Panc1 (cell line): ENCODE measurements at regions not wholly inside any gene's neighbourhood (a gene's known extent, or its start where the extent isn't known, plus 50 kb on each side); places are given as distances from the start of the nearest gene placed in this dataset.

Experiments used
- ATAC-seq: fragments of 200-7000 bp; cut with Tn5 transposase; 2 replicates; pipeline ENCODE4 v1.9.1; 2020; ENCODE audit warnings: mild to moderate bottlenecking, moderate library complexity
- BruUV-seq: library from RNA; stranded (reverse); fragments of 400-500 nt; replicated peaks from 2 replicates; lab custom pipeline; 2021; lab: Mats Ljungman, UMichigan
- CTCF ChIA-PET: fragments of 300-600 bp; sonication (Branson Sonifier 250); formaldehyde crosslinking; loops from one replicate; lab custom pipeline; 2022; ENCODE audit warnings: antibody characterized with exemption; lab: Charles Lee
- POLR2A ChIA-PET: fragments of 300-600 bp; sonication (Branson Sonifier 250); formaldehyde crosslinking; loops from one replicate; lab custom pipeline; 2022; ENCODE audit warnings: antibody characterized with exemption; lab: Charles Lee
- DNase-seq: peaks from one replicate; pipeline ENCODE4 v3.0.0-alpha.2; 2010; ENCODE audit warnings: low read depth, low spot score
- H3K27ac ChIP-seq: 2 replicates; pipeline ENCODE4 v1.5.1; 2011; ENCODE audit warnings: mild to moderate bottlenecking, low read length, inconsistent platforms
- H3K27me3 ChIP-seq: fragments of 200-500 bp; sonication (Bioruptor generic); 2 replicates; pipeline ENCODE4 v1.6.0; 2014; ENCODE audit warnings: low read length, inconsistent platforms; ENCODE audit not compliant: control insufficient read depth, insufficient read depth
- H3K36me3 ChIP-seq: fragments of 200-500 bp; sonication (Bioruptor generic); 2 replicates; pipeline ENCODE4 v1.5.1; 2014; ENCODE audit warnings: inconsistent platforms, mild to moderate bottlenecking, low read length, moderate library complexity; ENCODE audit not compliant: control insufficient read depth, insufficient read depth
- H3K4me1 ChIP-seq: 2 replicates; pipeline ENCODE4 v1.5.1; 2011; ENCODE audit warnings: inconsistent platforms, mild to moderate bottlenecking, low read length, moderate library complexity; ENCODE audit not compliant: control insufficient read depth, insufficient read depth
- H3K4me3 ChIP-seq, 2 experiments: 2 replicates each; pipeline ENCODE4 v1.5.1; 2011 to 2012; ENCODE audit warnings: low read depth in 2 of 2, low read length in 2 of 2, mild to moderate bottlenecking in 2 of 2, inconsistent platforms in 1 of 2, moderate library complexity in 1 of 2
- H3K9me3 ChIP-seq: fragments of 200-500 bp; sonication (Bioruptor generic); 2 replicates; pipeline ENCODE4 v1.5.1; 2014; ENCODE audit warnings: low read depth, mild to moderate bottlenecking, inconsistent platforms, low read length, moderate library complexity; ENCODE audit not compliant: control insufficient read depth, insufficient read depth
- POLR2AphosphoS5 ChIP-seq: IDR thresholded peaks from 2 replicates; pipeline ENCODE4 v1.6.1; 2012; ENCODE audit warnings: mild to moderate bottlenecking, low read depth, low read length, moderate library complexity
- SIN3A ChIP-seq: IDR thresholded peaks from 2 replicates; pipeline ENCODE4 v1.6.1; 2012; ENCODE audit warnings: low read depth, mild to moderate bottlenecking, low read length, moderate library complexity, borderline replicate concordance; ENCODE audit not compliant: insufficient read depth
- TCF7L2 ChIP-seq: IDR thresholded peaks from 2 replicates; pipeline ENCODE4 v1.6.1; 2011; ENCODE audit warnings: mild to moderate bottlenecking, low read depth, low read length, inconsistent platforms
- in situ Hi-C: cut with HindIII; loops from 2 replicates; pipeline ENCODE4 v1.10.0; 2016; ENCODE audit warnings: low sequenced_read_pairs, low pct_unique_long_range_greater_than_20kb
- intact Hi-C: fragments of 100-400 bp; cut with micrococcal nuclease; formaldehyde crosslinking; loops from one replicate; pipeline ENCODE4 v1.10.0; 2022; ENCODE audit not compliant: unreplicated experiment
- TF ChIP-seq, protein P1 (sequence below): fragments of 450-650 bp; IDR thresholded peaks from 2 replicates; pipeline ENCODE4 v1.5.1; 2017; ENCODE audit warnings: mild to moderate bottlenecking
- TF ChIP-seq, protein P2 (sequence below), 2 experiments: IDR thresholded peaks; 2 replicates each; pipeline ENCODE4 v1.6.1; 2011 to 2012; ENCODE audit warnings: low read depth in 2 of 2, control low read depth in 1 of 2, low read length in 1 of 2, mild to moderate bottlenecking in 1 of 2, moderate library complexity in 1 of 2; ENCODE audit not compliant: insufficient read depth in 1 of 2

DNA sequence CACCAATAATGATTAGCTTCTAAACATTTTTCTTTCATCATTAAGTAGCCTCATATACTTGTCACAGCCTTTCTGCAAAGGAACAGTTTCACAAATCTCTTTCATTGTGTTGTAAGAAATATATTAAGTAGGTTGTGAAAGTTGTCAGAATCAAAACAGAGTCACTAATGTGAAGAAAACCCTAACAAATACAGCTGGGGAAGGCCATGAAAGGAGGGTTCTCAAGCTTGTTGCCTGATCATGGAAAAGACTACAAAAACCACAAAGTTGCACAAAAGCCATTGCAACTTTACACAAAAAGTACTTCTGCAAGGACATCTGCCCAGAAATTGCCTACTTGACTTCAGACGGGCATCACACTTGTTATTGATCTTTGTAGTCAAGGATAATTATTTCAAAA, 216.1 kb downstream of the ALDH8A1 start:
- intact Hi-C loops (no loop called here), in situ Hi-C loops (no loop called here)
- no TSS peak for BruUV-seq
- H3K4me3 ChIP-seq: no peak overlapping the region
- 0 out of 2 replicates have a peak, but pooled peaks cover 2% of the 10 kb centered on the region for H3K27me3 ChIP-seq
- H3K27ac ChIP-seq: no peak overlapping the region
- DNase-seq (no peak), ATAC-seq (no peak)
- TF ChIP-seq TCF7L2: no peak
- TF ChIP-seq SIN3A: no peak
- TF ChIP-seq, protein P1, sequence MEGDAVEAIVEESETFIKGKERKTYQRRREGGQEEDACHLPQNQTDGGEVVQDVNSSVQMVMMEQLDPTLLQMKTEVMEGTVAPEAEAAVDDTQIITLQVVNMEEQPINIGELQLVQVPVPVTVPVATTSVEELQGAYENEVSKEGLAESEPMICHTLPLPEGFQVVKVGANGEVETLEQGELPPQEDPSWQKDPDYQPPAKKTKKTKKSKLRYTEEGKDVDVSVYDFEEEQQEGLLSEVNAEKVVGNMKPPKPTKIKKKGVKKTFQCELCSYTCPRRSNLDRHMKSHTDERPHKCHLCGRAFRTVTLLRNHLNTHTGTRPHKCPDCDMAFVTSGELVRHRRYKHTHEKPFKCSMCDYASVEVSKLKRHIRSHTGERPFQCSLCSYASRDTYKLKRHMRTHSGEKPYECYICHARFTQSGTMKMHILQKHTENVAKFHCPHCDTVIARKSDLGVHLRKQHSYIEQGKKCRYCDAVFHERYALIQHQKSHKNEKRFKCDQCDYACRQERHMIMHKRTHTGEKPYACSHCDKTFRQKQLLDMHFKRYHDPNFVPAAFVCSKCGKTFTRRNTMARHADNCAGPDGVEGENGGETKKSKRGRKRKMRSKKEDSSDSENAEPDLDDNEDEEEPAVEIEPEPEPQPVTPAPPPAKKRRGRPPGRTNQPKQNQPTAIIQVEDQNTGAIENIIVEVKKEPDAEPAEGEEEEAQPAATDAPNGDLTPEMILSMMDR: no peak
- no peak for TF ChIP-seq POLR2AphosphoS5
- TF ChIP-seq, protein P2, sequence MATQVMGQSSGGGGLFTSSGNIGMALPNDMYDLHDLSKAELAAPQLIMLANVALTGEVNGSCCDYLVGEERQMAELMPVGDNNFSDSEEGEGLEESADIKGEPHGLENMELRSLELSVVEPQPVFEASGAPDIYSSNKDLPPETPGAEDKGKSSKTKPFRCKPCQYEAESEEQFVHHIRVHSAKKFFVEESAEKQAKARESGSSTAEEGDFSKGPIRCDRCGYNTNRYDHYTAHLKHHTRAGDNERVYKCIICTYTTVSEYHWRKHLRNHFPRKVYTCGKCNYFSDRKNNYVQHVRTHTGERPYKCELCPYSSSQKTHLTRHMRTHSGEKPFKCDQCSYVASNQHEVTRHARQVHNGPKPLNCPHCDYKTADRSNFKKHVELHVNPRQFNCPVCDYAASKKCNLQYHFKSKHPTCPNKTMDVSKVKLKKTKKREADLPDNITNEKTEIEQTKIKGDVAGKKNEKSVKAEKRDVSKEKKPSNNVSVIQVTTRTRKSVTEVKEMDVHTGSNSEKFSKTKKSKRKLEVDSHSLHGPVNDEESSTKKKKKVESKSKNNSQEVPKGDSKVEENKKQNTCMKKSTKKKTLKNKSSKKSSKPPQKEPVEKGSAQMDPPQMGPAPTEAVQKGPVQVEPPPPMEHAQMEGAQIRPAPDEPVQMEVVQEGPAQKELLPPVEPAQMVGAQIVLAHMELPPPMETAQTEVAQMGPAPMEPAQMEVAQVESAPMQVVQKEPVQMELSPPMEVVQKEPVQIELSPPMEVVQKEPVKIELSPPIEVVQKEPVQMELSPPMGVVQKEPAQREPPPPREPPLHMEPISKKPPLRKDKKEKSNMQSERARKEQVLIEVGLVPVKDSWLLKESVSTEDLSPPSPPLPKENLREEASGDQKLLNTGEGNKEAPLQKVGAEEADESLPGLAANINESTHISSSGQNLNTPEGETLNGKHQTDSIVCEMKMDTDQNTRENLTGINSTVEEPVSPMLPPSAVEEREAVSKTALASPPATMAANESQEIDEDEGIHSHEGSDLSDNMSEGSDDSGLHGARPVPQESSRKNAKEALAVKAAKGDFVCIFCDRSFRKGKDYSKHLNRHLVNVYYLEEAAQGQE (IDR thresholded peaks at IDR 0.05; ENCODE audit: insufficient read depth in 1 of 2, low read depth in 2 of 2, low read length in 1 of 2): no peak
- ChIA-PET POLR2A (no interaction called here), CTCF (no interaction called here)
- no peaks in the 10 kb centered on the region for H3K9me3 ChIP-seq
- no peaks in the 10 kb centered on the region for H3K4me1 ChIP-seq
- no peaks in the 10 kb centered on the region for H3K36me3 ChIP-seq

DNA sequence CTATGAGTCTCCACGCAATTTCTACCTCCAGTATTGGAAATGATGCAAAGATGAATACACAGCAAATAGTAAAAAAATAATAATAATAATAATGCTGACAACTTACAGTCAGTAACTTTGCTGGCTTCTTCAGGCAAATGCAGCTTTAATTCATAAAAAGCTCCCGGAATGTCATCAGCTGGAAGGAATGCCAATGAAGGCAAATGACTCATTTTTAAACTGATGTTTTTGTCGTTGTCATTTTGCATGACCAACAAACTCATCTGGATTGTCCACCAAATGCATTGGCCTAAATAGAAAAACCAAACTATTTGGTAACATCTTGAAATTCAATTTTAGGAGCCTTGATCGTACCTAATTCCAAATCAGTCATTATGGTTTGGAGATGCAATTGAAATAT, 217.1 kb downstream of the ALDH8A1 start:
- Histone ChIP-seq H3K4me3 (no peak overlapping the region), H3K27me3 (0 out of 2 replicates have a peak, but pooled peaks cover 2% of the 10 kb centered on the region), H3K4me1 (no peaks in the 10 kb centered on the region), H3K27ac (no peak overlapping the region), H3K36me3 (no peaks in the 10 kb centered on the region), H3K9me3 (no peaks in the 10 kb centered on the region)
- intact Hi-C loops (no loop called here), in situ Hi-C loops (no loop called here)
- no TSS peak for BruUV-seq
- DNase-seq: no peak
- TF ChIP-seq TCF7L2 (no peak), SIN3A (no peak), POLR2AphosphoS5 (no peak)
- TF ChIP-seq, protein P1: no peak
- TF ChIP-seq, protein P2 (IDR thresholded peaks at IDR 0.05; ENCODE audit: insufficient read depth in 1 of 2, low read depth in 2 of 2, low read length in 1 of 2): no peak
- ChIA-PET POLR2A (no interaction called here), CTCF (no interaction called here)
- ATAC-seq: no peak
